Body of pancreas (tissue), 4 donors: ENCODE measurements at regions not wholly inside any gene's neighbourhood (a gene's known extent, or its start where the extent isn't known, plus 50 kb on each side); places are given as distances from the start of the nearest gene placed in this dataset.

Source experiments
- ATAC-seq: fragments of 150-250 bp; one replicate; pipeline ENCODE4 v1.9.1; 2016
- DNase-seq, 4 donors: peaks; one replicate each; pipeline ENCODE4 v3.0.0-alpha.2; 2019
- H3K27ac ChIP-seq, 4 donors: fragments of 200-600 bp; sonication (generic); 1 replicate in 3 of 4; 2 replicates in 1 of 4; pipeline versions ENCODE4 v1.5.1 to v1.6.1; 2016 to 2019; ENCODE audit warnings: mild to moderate bottlenecking in 1 of 4, mixed read lengths in 1 of 4, moderate library complexity in 1 of 4
- H3K27me3 ChIP-seq, 2 donors: fragments of 200-600 bp; sonication (generic); one replicate each; pipeline ENCODE4 v1.6.0; 2016; ENCODE audit warnings: mild to moderate bottlenecking in 1 of 2
- H3K36me3 ChIP-seq, 2 donors: fragments of 200-600 bp; sonication (generic); replicated peaks in 1 of 2; 2 replicates each; pipeline ENCODE4 v1.5.1; 2016; ENCODE audit warnings: low read depth in 2 of 2; ENCODE audit not compliant: insufficient read depth in 1 of 2
- H3K4me1 ChIP-seq: fragments of 200-600 bp; sonication (generic); one replicate; pipeline ENCODE4 v1.6.0; 2016
- H3K4me3 ChIP-seq, 2 donors: fragments of 200-600 bp; sonication (generic); 1 replicate in 1 of 2; 2 replicates in 1 of 2; pipeline ENCODE4 v1.5.1; 2016 to 2019
- H3K9me3 ChIP-seq, 3 donors: fragments of 200-600 bp; sonication (generic); 1 replicate in 2 of 3; 2 replicates in 1 of 3; pipeline ENCODE4 v1.5.1; 2016
- CTCF ChIP-seq, 7 experiments: fragments of 450-650 bp in 4 of 7; fragments of 200-600 bp in 3 of 7; sonication (generic) in 3 of 7; IDR thresholded peaks; one replicate each; pipeline ENCODE4 v1.5.1; 2016 to 2019; ENCODE audit warnings: antibody characterized with exemption in 7 of 7
- POLR2A ChIP-seq, 3 donors: fragments of 450-650 bp; IDR thresholded peaks; one replicate each; pipeline ENCODE4 v1.6.1; 2016; ENCODE audit warnings: antibody characterized with exemption in 3 of 3, mild to moderate bottlenecking in 2 of 3
- WGBS, 2 donors: methylation state at CpG; one replicate each; pipeline ENCODE4 v1.1.5; 2017; 5-methylcytosine and 5-hydroxymethylcytosine counted together
- intact Hi-C: fragments of 100-400 bp; cut with DNase I; formaldehyde crosslinking; loops from one replicate; pipeline ENCODE4 v1.15.1; 2023

GRCh38 chr17:33682599-33682998, 389.5 kb upstream of the ASIC2 start:
- no peak for DNase-seq
- no peaks in the 10 kb centered on the region for H3K36me3 ChIP-seq
- no peak overlapping the region for H3K4me3 ChIP-seq
- no peak for ATAC-seq
- no peak overlapping the region for H3K27ac ChIP-seq
- no peak for TF ChIP-seq CTCF (IDR thresholded peaks at IDR 0.05)
- no peaks in the 10 kb centered on the region for H3K27me3 ChIP-seq
- intact Hi-C loops = no loop called here
- no peaks in the 10 kb centered on the region for H3K4me1 ChIP-seq
- no peaks in the 10 kb centered on the region for H3K9me3 ChIP-seq

GRCh38 chr17:33684735-33685134, 391.6 kb upstream of the ASIC2 start:
- 57 to 76% methylated on average over 6 of the region's 6 CpGs for WGBS, 2 donors
- Histone ChIP-seq H3K4me3 (no peak overlapping the region), H3K27ac (no peak overlapping the region), H3K4me1 (no peaks in the 10 kb centered on the region), H3K27me3 (no peaks in the 10 kb centered on the region), H3K9me3 (no peaks in the 10 kb centered on the region), H3K36me3 (no peaks in the 10 kb centered on the region)
- no peak for ATAC-seq
- no peak for TF ChIP-seq CTCF (IDR thresholded peaks at IDR 0.05)
- DNase-seq = no peak
- intact Hi-C loops = no loop called here

GRCh38 chr17:33686171-33686570, 393.1 kb upstream of the ASIC2 start:
- TF ChIP-seq POLR2A (IDR thresholded peaks at IDR 0.05) = no peak
- no peak for TF ChIP-seq CTCF (IDR thresholded peaks at IDR 0.05)
- DNase-seq (no peak), ATAC-seq (no peak)
- no peaks in the 10 kb centered on the region for H3K9me3 ChIP-seq
- intact Hi-C loops = no loop called here
- H3K27ac ChIP-seq = no peak overlapping the region
- 73 to 80% methylated on average over 4 of the region's 4 CpGs for WGBS, 2 donors
- no peaks in the 10 kb centered on the region for H3K27me3 ChIP-seq
- no peak overlapping the region for H3K4me3 ChIP-seq
- H3K36me3 ChIP-seq = no peaks in the 10 kb centered on the region
- H3K4me1 ChIP-seq = no peaks in the 10 kb centered on the region

GRCh38 chr17:33687831-33688230, 394.7 kb upstream of the ASIC2 start:
- Histone ChIP-seq H3K9me3 (no peaks in the 10 kb centered on the region), H3K4me3 (no peak overlapping the region), H3K36me3 (no peaks in the 10 kb centered on the region), H3K4me1 (no peaks in the 10 kb centered on the region), H3K27me3 (no peaks in the 10 kb centered on the region), H3K27ac (no peak overlapping the region)
- ATAC-seq = no peak
- TF ChIP-seq CTCF (IDR thresholded peaks at IDR 0.05) (no peak), POLR2A (IDR thresholded peaks at IDR 0.05) (no peak)
- intact Hi-C loops = no loop called here
- DNase-seq = no peak
- WGBS, 2 donors = 65 to 69% methylated on average over 3 of the region's 3 CpGs

GRCh38 chr17:33688771-33689170, 395.7 kb upstream of the ASIC2 start:
- no peaks in the 10 kb centered on the region for H3K9me3 ChIP-seq
- H3K4me3 ChIP-seq = no peak overlapping the region
- H3K27me3 ChIP-seq = no peaks in the 10 kb centered on the region
- 82 to 91% methylated on average over 4 of the region's 4 CpGs for WGBS, 2 donors
- H3K27ac ChIP-seq = no peak overlapping the region
- no peak for DNase-seq
- TF ChIP-seq POLR2A (IDR thresholded peaks at IDR 0.05) (no peak), CTCF (IDR thresholded peaks at IDR 0.05) (no peak)
- H3K4me1 ChIP-seq = no peaks in the 10 kb centered on the region
- no peak for ATAC-seq
- H3K36me3 ChIP-seq = no peaks in the 10 kb centered on the region
- intact Hi-C loops = no loop called here
